Naive thymus-derived CD8-positive, alpha-beta T cell (primary cell): ENCODE measurements at regions not wholly inside any gene's neighbourhood (a gene's known extent, or its start where the extent isn't known, plus 50 kb on each side); places are given as distances from the start of the nearest gene placed in this dataset.

Experiments
- ATAC-seq, 2 donors: fragments of 150-1000 bp; cut with Tn5 transposase in 1 of 2; sonication (Bioruptor Pico), chemical (Tn5 transposase) in 1 of 2; 1 replicate in 1 of 2; 2 replicates in 1 of 2; pipeline ENCODE4 v1.10.0; 2021; ENCODE audit warnings: mild to moderate bottlenecking in 2 of 2, moderate library complexity in 2 of 2
- POLR2A ChIA-PET: fragments of 350-600 bp; sonication (Branson Sonifier 250); formaldehyde crosslinking; loops from one replicate; lab custom pipeline; 2021; ENCODE audit warnings: antibody characterized with exemption; lab: Charles Lee
- DNase-seq, 10 donors: peaks; one replicate each; pipeline versions ENCODE4 v3.0.0 to v3.0.0-alpha.2; 2020 to 2022
- H3K27ac Mint-ChIP-seq, 10 donors: one replicate each; pipeline ENCODE4 v1.8.0; 2020 to 2022; ENCODE audit warnings: mild to moderate bottlenecking in 10 of 10, mixed read lengths in 10 of 10, moderate library complexity in 4 of 10, inconsistent platforms in 1 of 10
- H3K27me3 Mint-ChIP-seq, 5 donors: one replicate each; pipeline ENCODE4 v1.8.0; 2021 to 2022; ENCODE audit warnings: mixed read lengths in 5 of 5
- H3K36me3 Mint-ChIP-seq, 3 donors: one replicate each; pipeline ENCODE4 v1.8.0; 2020 to 2022; ENCODE audit warnings: mixed read lengths in 3 of 3, mild to moderate bottlenecking in 2 of 3, inconsistent platforms in 1 of 3
- H3K4me1 Mint-ChIP-seq, 4 donors: one replicate each; pipeline ENCODE4 v1.8.0; 2021 to 2022; ENCODE audit warnings: mixed read lengths in 4 of 4
- H3K4me3 Mint-ChIP-seq, 10 donors: one replicate each; pipeline ENCODE4 v1.8.0; 2020 to 2022; ENCODE audit warnings: mild to moderate bottlenecking in 10 of 10, mixed read lengths in 10 of 10, moderate library complexity in 6 of 10, inconsistent platforms in 1 of 10
- H3K9me3 Mint-ChIP-seq, 9 donors: one replicate each; pipeline ENCODE4 v1.8.0; 2020 to 2022; ENCODE audit warnings: mixed read lengths in 9 of 9, mild to moderate bottlenecking in 3 of 9, inconsistent platforms in 1 of 9, moderate library complexity in 1 of 9

DNA sequence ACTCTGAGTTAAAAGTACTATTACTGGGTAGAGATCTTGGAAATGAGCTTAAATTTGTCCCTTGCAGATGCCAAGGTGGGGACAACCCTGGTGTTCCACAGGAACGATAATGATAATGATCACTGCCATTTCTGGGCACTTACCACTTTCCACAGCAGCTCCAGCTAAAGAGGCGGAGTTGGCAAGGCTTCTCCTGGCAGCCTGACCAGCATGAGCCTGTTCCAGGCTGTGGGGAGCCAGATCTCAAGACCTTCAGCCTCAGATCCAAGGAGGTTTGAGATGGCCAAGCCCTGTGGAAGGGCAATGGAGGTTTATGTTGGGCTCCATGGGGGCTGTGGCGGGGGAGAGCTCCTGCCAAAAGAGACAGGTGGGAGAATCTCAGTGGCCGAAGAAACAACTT, 244.9 kb upstream of the MVB12B start:
- POLR2A ChIA-PET: no interaction called here
- H3K27ac Mint-ChIP-seq: no peak overlapping the region
- peaks cover 11 to 62% (median 24%) of the 10 kb centered on the region in 5 donors for H3K27me3 Mint-ChIP-seq
- H3K4me1 Mint-ChIP-seq: peaks cover 11 to 15% (median 13%) of the 10 kb centered on the region in 4 donors
- no peak overlapping the region for H3K4me3 Mint-ChIP-seq
- no peaks in the 10 kb centered on the region for H3K36me3 Mint-ChIP-seq
- no peak for ATAC-seq
- DNase-seq: no peak
- peaks cover 0 to 11% (median 0%) of the 10 kb centered on the region in 9 donors for H3K9me3 Mint-ChIP-seq

GRCh38 chr9:126084008-126084407, 242.6 kb upstream of the MVB12B start:
- Mint-ChIP-seq H3K27ac (no peak overlapping the region), H3K4me1 (peaks cover 11 to 15% (median 13%) of the 10 kb centered on the region in 4 donors), H3K36me3 (no peaks in the 10 kb centered on the region), H3K9me3 (peaks cover 0 to 11% (median 0%) of the 10 kb centered on the region in 9 donors), H3K27me3 (peaks cover 7 to 51% (median 22%) of the 10 kb centered on the region in 5 donors), H3K4me3 (peak overlapping the region in 1 of 10 donors; percentile 24)
- ATAC-seq: no peak
- POLR2A ChIA-PET: no interaction called here
- no peak for DNase-seq

DNA sequence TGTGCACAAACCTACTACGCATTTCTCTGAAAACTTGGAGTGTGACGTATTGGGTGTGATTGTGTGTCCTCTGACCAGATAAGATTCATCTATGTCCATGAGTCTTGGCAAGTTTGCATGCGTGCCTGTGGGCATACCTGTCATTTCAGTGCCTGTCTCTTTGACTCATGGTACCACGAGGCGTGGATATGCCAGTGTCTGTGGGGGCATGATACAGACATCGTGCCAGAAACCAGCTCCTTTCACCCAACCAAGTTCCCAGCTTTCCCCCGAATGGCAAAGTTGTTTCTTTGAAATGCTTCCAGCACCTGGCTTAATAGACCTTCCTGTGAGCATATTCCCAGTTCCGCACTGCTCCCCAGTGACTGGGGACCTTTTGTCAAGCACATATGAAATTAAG, 241.9 kb upstream of the MVB12B start:
- Mint-ChIP-seq H3K4me1 (peaks cover 11 to 15% (median 13%) of the 10 kb centered on the region in 4 donors), H3K36me3 (no peaks in the 10 kb centered on the region), H3K4me3 (no peak overlapping the region), H3K27ac (no peak overlapping the region), H3K27me3 (peaks cover 5 to 45% (median 20%) of the 10 kb centered on the region in 5 donors), H3K9me3 (peaks cover 0 to 11% (median 0%) of the 10 kb centered on the region in 9 donors)
- POLR2A ChIA-PET: no interaction called here
- ATAC-seq: no peak
- DNase-seq: no peak

- ATAC-seq: no peak
- POLR2A ChIA-PET: no interaction called here
- no peak overlapping the region for H3K27ac Mint-ChIP-seq
- H3K36me3 Mint-ChIP-seq: no peaks in the 10 kb centered on the region
- no peak overlapping the region for H3K4me3 Mint-ChIP-seq
- DNase-seq: no peak
- H3K9me3 Mint-ChIP-seq: peaks cover 0 to 11% (median 0%) of the 10 kb centered on the region in 9 donors
- peaks cover 5 to 41% (median 15%) of the 10 kb centered on the region in 5 donors for H3K27me3 Mint-ChIP-seq
- H3K4me1 Mint-ChIP-seq: peaks cover 11 to 15% (median 13%) of the 10 kb centered on the region in 4 donors
Observed at GRCh38 chr9:126085170-126085569, 241.5 kb upstream of the MVB12B start.

GRCh38 chr9:126088336-126088735, 238.3 kb upstream of the MVB12B start:
- H3K4me3 Mint-ChIP-seq: no peak overlapping the region
- peaks cover 2 to 28% (median 14%) of the 10 kb centered on the region in 5 donors for H3K27me3 Mint-ChIP-seq
- H3K4me1 Mint-ChIP-seq: peaks cover 9 to 14% (median 13%) of the 10 kb centered on the region in 4 donors
- H3K27ac Mint-ChIP-seq: no peak overlapping the region
- no peaks in the 10 kb centered on the region for H3K36me3 Mint-ChIP-seq
- peaks cover 0 to 2% (median 0%) of the 10 kb centered on the region in 9 donors for H3K9me3 Mint-ChIP-seq
- POLR2A ChIA-PET: no interaction called here
- DNase-seq (no peak), ATAC-seq (no peak)

DNA sequence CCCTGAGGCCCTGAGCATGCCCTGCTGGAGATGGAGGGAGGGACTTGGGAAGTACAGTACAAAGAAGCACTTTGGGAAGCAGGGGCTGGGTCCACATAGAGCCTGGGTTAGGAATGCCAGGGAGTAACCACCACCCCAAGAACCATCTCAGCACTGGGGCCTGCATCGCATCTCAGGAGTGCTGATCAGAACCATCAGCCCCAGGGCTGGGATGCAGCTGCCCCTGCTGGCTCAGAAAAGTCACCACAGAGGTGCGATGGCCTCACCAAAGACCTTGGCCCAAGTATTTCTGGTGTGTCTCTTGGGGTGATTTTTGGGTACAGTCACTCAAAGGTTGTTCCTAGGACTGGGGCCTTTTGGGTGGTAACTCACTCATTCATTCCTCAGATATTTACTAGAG, 236.8 kb upstream of the MVB12B start:
- POLR2A ChIA-PET: no interaction called here
- Mint-ChIP-seq H3K4me1 (peaks cover 0 to under 1% (median 0%) of the 10 kb centered on the region in 4 donors), H3K27ac (no peak overlapping the region), H3K4me3 (no peak overlapping the region), H3K9me3 (no peaks in the 10 kb centered on the region), H3K36me3 (no peaks in the 10 kb centered on the region), H3K27me3 (peaks cover 2 to 22% (median 9%) of the 10 kb centered on the region in 5 donors)
- ATAC-seq (no peak), DNase-seq (no peak)

DNA sequence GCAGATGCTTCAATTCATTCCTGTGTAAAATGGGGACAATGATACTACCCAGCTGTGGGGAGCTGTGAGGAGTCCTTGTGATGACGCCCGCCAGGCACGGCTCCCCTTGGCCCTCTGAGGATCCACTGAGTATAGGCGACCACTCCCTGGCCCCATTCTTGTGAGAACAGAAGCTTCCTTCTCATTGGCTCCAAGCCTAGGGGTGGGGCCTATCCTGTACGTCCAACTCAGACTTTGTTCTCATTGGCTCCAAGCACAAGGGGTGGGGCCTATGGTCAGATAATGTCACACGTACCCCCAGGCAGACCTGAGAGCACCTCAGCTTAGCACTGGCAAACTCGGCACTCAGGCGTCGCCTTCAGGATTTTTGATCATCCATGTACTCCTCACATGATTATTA, 232.9 kb upstream of the MVB12B start:
- H3K27me3 Mint-ChIP-seq: peaks cover 2 to 20% (median 6%) of the 10 kb centered on the region in 5 donors
- H3K4me3 Mint-ChIP-seq: no peak overlapping the region
- H3K36me3 Mint-ChIP-seq: no peaks in the 10 kb centered on the region
- no peak overlapping the region for H3K27ac Mint-ChIP-seq
- DNase-seq (no peak), ATAC-seq (no peak)
- peaks cover 0 to 2% (median 0%) of the 10 kb centered on the region in 4 donors for H3K4me1 Mint-ChIP-seq
- POLR2A ChIA-PET: no interaction called here
- H3K9me3 Mint-ChIP-seq: peaks cover 0 to 3% (median 0%) of the 10 kb centered on the region in 9 donors

DNA sequence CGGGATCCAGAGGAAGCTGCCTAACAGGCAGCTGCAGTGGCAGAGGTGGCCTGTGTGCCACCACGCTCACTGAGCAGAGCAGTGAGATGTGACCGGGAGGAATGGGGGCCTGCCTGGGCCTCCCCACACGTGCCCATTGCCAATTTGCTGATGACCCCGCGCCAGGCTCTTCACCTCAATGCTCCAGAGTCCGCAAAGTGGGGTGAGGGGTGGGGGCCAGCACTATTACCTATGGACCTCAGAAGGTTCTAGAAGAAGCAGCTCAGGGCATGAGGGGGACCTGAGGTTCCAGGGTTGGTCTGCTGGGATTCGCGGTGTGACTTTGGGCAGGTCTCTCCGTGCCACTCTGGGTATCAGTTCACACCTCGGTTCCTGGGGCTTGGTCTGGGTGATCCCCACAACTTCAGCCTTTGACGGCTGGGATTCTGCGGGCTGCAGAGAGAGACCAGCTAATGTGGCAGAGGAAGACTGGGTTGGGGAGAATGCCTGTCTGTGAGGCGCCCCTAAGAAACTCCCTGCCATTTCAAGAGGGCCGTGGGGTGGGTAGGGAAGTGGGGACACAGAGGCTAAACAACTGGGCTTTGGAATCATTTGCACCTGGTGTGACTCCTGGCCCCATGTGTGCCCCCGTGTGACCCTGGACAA, 231.0 kb upstream of the MVB12B start:
- DNase-seq: no peak
- H3K9me3 Mint-ChIP-seq: peaks cover 0 to 3% (median 0%) of the 10 kb centered on the region in 9 donors
- ATAC-seq: no peak
- no peak overlapping the region for H3K4me3 Mint-ChIP-seq
- no peaks in the 10 kb centered on the region for H3K36me3 Mint-ChIP-seq
- peaks cover 2 to 23% (median 8%) of the 10 kb centered on the region in 5 donors for H3K27me3 Mint-ChIP-seq
- POLR2A ChIA-PET: no interaction called here
- no peak overlapping the region for H3K27ac Mint-ChIP-seq
- H3K4me1 Mint-ChIP-seq: peaks cover 0 to 2% (median 0%) of the 10 kb centered on the region in 4 donors

DNA sequence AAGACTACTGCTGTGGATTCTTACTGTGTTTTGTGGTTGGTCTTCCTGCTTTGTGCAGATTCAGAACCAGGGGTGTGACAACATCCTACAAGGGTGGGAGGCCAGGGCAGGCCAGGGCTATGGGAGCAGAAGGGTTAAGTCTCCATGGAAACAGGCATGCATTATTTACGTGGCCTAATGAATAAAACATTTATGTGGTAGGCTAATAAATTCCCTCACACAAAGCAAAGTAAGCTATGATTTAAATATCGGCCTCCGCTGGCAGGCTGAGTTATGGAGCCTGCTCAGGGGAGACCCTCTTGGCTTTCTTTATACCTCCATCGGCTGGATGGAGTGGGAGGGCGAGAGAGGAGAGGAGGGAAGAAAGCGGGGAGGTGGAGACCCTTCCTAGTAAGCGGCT, 230.3 kb upstream of the MVB12B start:
- no peak overlapping the region for H3K27ac Mint-ChIP-seq
- H3K4me1 Mint-ChIP-seq: peaks cover 0 to 2% (median 0%) of the 10 kb centered on the region in 4 donors
- peaks cover 0 to 26% (median 13%) of the 10 kb centered on the region in 5 donors for H3K27me3 Mint-ChIP-seq
- no peaks in the 10 kb centered on the region for H3K36me3 Mint-ChIP-seq
- DNase-seq (no peak), ATAC-seq (no peak)
- no peak overlapping the region for H3K4me3 Mint-ChIP-seq
- H3K9me3 Mint-ChIP-seq: peaks cover 0 to 3% (median 0%) of the 10 kb centered on the region in 9 donors
- POLR2A ChIA-PET: no interaction called here

- H3K27me3 Mint-ChIP-seq: peaks cover 0 to 26% (median 14%) of the 10 kb centered on the region in 5 donors
- no peak overlapping the region for H3K27ac Mint-ChIP-seq
- peaks cover 0 to 3% (median 0%) of the 10 kb centered on the region in 9 donors for H3K9me3 Mint-ChIP-seq
- H3K36me3 Mint-ChIP-seq: no peaks in the 10 kb centered on the region
- no peak for ATAC-seq
- DNase-seq: no peak
- H3K4me3 Mint-ChIP-seq: no peak overlapping the region
- POLR2A ChIA-PET: no interaction called here
- H3K4me1 Mint-ChIP-seq: peaks cover 0 to 2% (median 0%) of the 10 kb centered on the region in 4 donors
Observed at GRCh38 chr9:126097679-126098078, 228.9 kb upstream of the MVB12B start.

DNA sequence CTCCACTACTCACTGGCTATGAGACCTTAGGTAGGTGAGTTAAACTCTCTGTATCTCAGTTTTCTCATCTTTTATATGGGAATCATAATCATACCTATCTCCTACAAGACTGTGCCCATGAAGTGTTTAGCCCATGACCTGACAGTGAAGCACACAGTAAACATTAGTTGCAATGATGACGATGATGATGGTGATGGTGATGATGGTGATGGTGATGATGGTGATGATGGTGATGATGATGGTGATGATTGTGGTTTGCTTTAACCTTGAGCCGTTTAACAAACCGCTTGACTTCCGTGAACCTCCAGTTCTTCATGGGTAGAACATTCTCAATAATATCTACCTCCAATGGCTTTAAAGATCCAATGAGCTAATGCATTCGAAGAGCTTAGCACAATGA, 220.2 kb upstream of the MVB12B start:
- ATAC-seq (no peak), DNase-seq (no peak)
- Mint-ChIP-seq H3K4me3 (no peak overlapping the region), H3K4me1 (no peaks in the 10 kb centered on the region), H3K36me3 (peaks cover 0 to 4% (median 0%) of the 10 kb centered on the region in 3 donors), H3K27ac (no peak overlapping the region), H3K27me3 (peaks cover 7 to 56% (median 28%) of the 10 kb centered on the region in 5 donors), H3K9me3 (peaks cover 0 to 1% (median 0%) of the 10 kb centered on the region in 9 donors)
- POLR2A ChIA-PET: no interaction called here

- Mint-ChIP-seq H3K9me3 (peaks cover 0 to 1% (median 0%) of the 10 kb centered on the region in 9 donors), H3K27me3 (peaks cover 7 to 59% (median 25%) of the 10 kb centered on the region in 5 donors), H3K27ac (no peak overlapping the region), H3K4me3 (no peak overlapping the region), H3K36me3 (peaks cover 0 to 4% (median 0%) of the 10 kb centered on the region in 3 donors), H3K4me1 (no peaks in the 10 kb centered on the region)
- POLR2A ChIA-PET: no interaction called here
- DNase-seq (no peak), ATAC-seq (no peak)
Observed at GRCh38 chr9:126107693-126108092, 218.9 kb upstream of the MVB12B start.

DNA sequence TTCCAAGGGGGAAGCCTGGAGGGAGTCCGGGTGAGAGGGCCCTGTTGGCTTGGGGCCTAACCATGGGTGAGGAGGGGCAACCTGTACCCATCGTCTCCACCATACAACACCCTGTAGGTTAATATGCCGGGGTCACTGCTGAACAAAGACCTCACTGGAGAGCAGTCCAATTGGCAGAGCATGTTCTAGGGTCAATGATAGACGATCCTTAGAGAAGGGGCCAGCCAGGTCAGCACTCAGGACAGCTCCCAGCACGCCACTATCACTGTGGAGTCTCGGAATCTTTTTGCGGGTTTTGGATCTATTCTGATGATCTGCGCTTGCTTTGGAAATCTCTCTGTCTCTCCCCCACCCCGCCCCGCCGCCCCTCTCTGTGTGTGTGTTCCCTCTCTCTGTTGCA, 218.4 kb upstream of the MVB12B start:
- H3K27me3 Mint-ChIP-seq: peaks cover 7 to 60% (median 24%) of the 10 kb centered on the region in 5 donors
- ATAC-seq (no peak), DNase-seq (no peak)
- peaks cover 0 to 1% (median 0%) of the 10 kb centered on the region in 9 donors for H3K9me3 Mint-ChIP-seq
- no peaks in the 10 kb centered on the region for H3K4me1 Mint-ChIP-seq
- peaks cover 0 to 4% (median 0%) of the 10 kb centered on the region in 3 donors for H3K36me3 Mint-ChIP-seq
- no peak overlapping the region for H3K27ac Mint-ChIP-seq
- POLR2A ChIA-PET: no interaction called here
- H3K4me3 Mint-ChIP-seq: no peak overlapping the region
